H1 (cell line): ENCODE measurements at regions not wholly inside any gene's neighbourhood (a gene's known extent, or its start where the extent isn't known, plus 50 kb on each side); places are given as distances from the start of the nearest gene placed in this dataset.

Source experiments
- BRCA1 ChIP-seq: IDR thresholded peaks from 2 replicates; pipeline ENCODE4 v1.6.1; 2012; ENCODE audit warnings: low read depth, low read length, improper control_type of control experiment
- CBX5 ChIP-seq: fragments of 300-800, 300-1000 bp; sonication (generic); IDR thresholded peaks from 2 replicates; pipeline ENCODE4 v1.7.1; 2016; ENCODE audit warnings: antibody characterized with exemption, low read length, low read depth
- CHD1 ChIP-seq: IDR thresholded peaks from 2 replicates; pipeline ENCODE4 v1.6.1; 2012; ENCODE audit warnings: low read depth, low read length, improper control_type of control experiment
- CHD7 ChIP-seq: fragments of 300-600 bp; sonication (generic); IDR thresholded peaks from 2 replicates; pipeline ENCODE4 v1.7.1; 2012; ENCODE audit warnings: low read length, moderate library complexity, mild to moderate bottlenecking, inconsistent platforms; ENCODE audit not compliant: insufficient replicate concordance
- EGR1 ChIP-seq: IDR thresholded peaks from 2 replicates; pipeline ENCODE4 v1.6.1; 2011; ENCODE audit warnings: low read depth, low read length, borderline replicate concordance
- KDM5A ChIP-seq: fragments of 200-600 bp; IDR thresholded peaks from 2 replicates; pipeline ENCODE4 v1.7.1; 2012; ENCODE audit warnings: mild to moderate bottlenecking, low read length, inconsistent platforms, mixed read lengths
- MAFK ChIP-seq: IDR thresholded peaks from 2 replicates; pipeline ENCODE4 v1.6.1; 2012; ENCODE audit warnings: low read depth, mild to moderate bottlenecking, improper control_type of control experiment, low read length
- POU5F1 ChIP-seq: IDR thresholded peaks from 2 replicates; pipeline ENCODE4 v1.6.1; 2011; ENCODE audit warnings: low read depth, mild to moderate bottlenecking, low read length, moderate library complexity
- RXRA ChIP-seq: IDR thresholded peaks from 2 replicates; pipeline ENCODE4 v1.6.1; 2011; ENCODE audit warnings: low read depth, mild to moderate bottlenecking, low read length, moderate library complexity; ENCODE audit not compliant: insufficient read depth
- SIRT6 ChIP-seq: IDR thresholded peaks from one replicate; pipeline ENCODE4 v1.7.1; 2012; ENCODE audit warnings: low read length, inconsistent platforms
- SIX5 ChIP-seq: IDR thresholded peaks from 2 replicates; pipeline ENCODE4 v1.6.1; 2011; ENCODE audit warnings: mild to moderate bottlenecking, low read depth, low read length
- TBP ChIP-seq: IDR thresholded peaks from 2 replicates; pipeline ENCODE4 v1.6.1; 2011; ENCODE audit warnings: low read depth, low read length, improper control_type of control experiment

GRCh38 chr7:81846398-81846797, 76.6 kb upstream of the HGF start (continued):
- no peak for TF ChIP-seq CHD7
- no peak for TF ChIP-seq BRCA1
- TF ChIP-seq POU5F1 = no peak
- TF ChIP-seq RXRA = no peak
- no peak for TF ChIP-seq TBP
- no peak for TF ChIP-seq CBX5
- no peak for TF ChIP-seq KDM5A
- no peak for TF ChIP-seq CHD1
- no peak for TF ChIP-seq SIX5
- TF ChIP-seq SIRT6 = no peak
- no peak for TF ChIP-seq EGR1
- TF ChIP-seq MAFK = no peak
